ENCODE measurements at regions not wholly inside any gene's neighbourhood (a gene's known extent, or its start where the extent isn't known, plus 50 kb on each side); places are given as distances from the start of the nearest gene placed in this dataset.
A peak's percentile ranks its signal among the peaks of the same experiment; 100 is the strongest.

- Histone ChIP-seq H4K20me1 (ENCODE audit: insufficient read depth, low read length) (no peaks in the 10 kb centered on the region), H4K91ac (ENCODE audit: insufficient read depth, low read depth, low read length) (no peak overlapping the region), H3K27me3 (ENCODE audit: control insufficient read depth, insufficient read depth, low read length) (no peaks in the 10 kb centered on the region), H3K9ac (ENCODE audit: low read depth, low read length) (no peak overlapping the region), H3K23ac (ENCODE audit: low read depth, low read length) (no peak overlapping the region), H2BK20ac (ENCODE audit: low read depth, low read length) (no peak overlapping the region), H3K79me1 (ENCODE audit: low read depth in 1 of 2, low read length in 2 of 2) (no peaks in the 10 kb centered on the region), H3K36me3 (ENCODE audit: control insufficient read depth, insufficient read depth, low read length) (no peaks in the 10 kb centered on the region), H4K5ac (ENCODE audit: low read depth, low read length) (no peak overlapping the region), H3K4me2 (ENCODE audit: low read depth, low read length) (no peak overlapping the region), H3K56ac (ENCODE audit: extremely low read depth, insufficient read depth, low read length) (no peak overlapping the region), H3K4ac (ENCODE audit: low read depth, low read length) (no peak overlapping the region), H2AK5ac (ENCODE audit: low read depth, low read length) (no peak overlapping the region), H2AFZ (replicated peaks; ENCODE audit: low read length, poor library complexity) (no peak overlapping the region), H2BK120ac (ENCODE audit: low read depth, low read length) (no peak overlapping the region), H2AK9ac (replicated peaks; ENCODE audit: low read depth, low read length, poor library complexity) (no peak overlapping the region), H3K14ac (replicated peaks; ENCODE audit: low read depth, low read length) (no peak overlapping the region), H3K4me3 (ENCODE audit: insufficient read depth, low read depth, low read length) (no peak overlapping the region), H2BK5ac (ENCODE audit: low read depth, low read length, poor library complexity, severe bottlenecking) (no peak overlapping the region), H3K9me1 (ENCODE audit: insufficient read depth, low read length) (no peaks in the 10 kb centered on the region), H3K9me3 (ENCODE audit: control insufficient read depth, insufficient read depth, low read length) (no peaks in the 10 kb centered on the region), H2BK15ac (ENCODE audit: low read depth, low read length) (no peak overlapping the region), H3K18ac (ENCODE audit: low read depth, low read length) (no peak overlapping the region), H3K4me1 (ENCODE audit: control insufficient read depth, insufficient read depth, low read length) (no peaks in the 10 kb centered on the region), H3K27ac (ENCODE audit: insufficient read depth, low read length) (no peak overlapping the region), H4K8ac (ENCODE audit: low read depth in 2 of 2, low read length in 2 of 2) (no peak overlapping the region)
- dilution Hi-C loops (cut with HindIII; ENCODE audit: low sequenced_read_pairs, unreplicated experiment) (no loop called here), in situ Hi-C loops (cut with MboI; ENCODE audit: low sequenced_read_pairs) (no loop called here), intact Hi-C loops (cut with micrococcal nuclease) (no loop called here)
- TF ChIP-seq ELK1 (IDR thresholded peaks at IDR 0.05; ENCODE audit: borderline replicate concordance, low read depth, low read length) (no peak), RAD21 (IDR thresholded peaks at IDR 0.05; ENCODE audit: low read length) (no peak), MXI1 (IDR thresholded peaks at IDR 0.05; ENCODE audit: borderline replicate concordance, low read depth, low read length) (no peak), POLR2A (IDR thresholded peaks at IDR 0.05; ENCODE audit: low read depth, low read length) (no peak), RFX5 (IDR thresholded peaks at IDR 0.05; ENCODE audit: low read depth, low read length) (no peak), CEBPB (IDR thresholded peaks at IDR 0.05; ENCODE audit: low read depth, low read length) (no peak), NFE2L2 (IDR thresholded peaks at IDR 0.05; ENCODE audit: low read depth, low read length) (no peak), MAZ (IDR thresholded peaks at IDR 0.05; ENCODE audit: borderline replicate concordance, low read depth, low read length) (no peak), RCOR1 (IDR thresholded peaks at IDR 0.05; ENCODE audit: insufficient replicate concordance, low read length) (no peak), FOS (IDR thresholded peaks at IDR 0.05; ENCODE audit: low read depth, low read length) (no peak), CHD1 (IDR thresholded peaks at IDR 0.05; ENCODE audit: low read depth, low read length) (no peak)
- DNase-seq (peak; percentile 4), ATAC-seq (ENCODE audit: low read depth) (no peak)
- ChIA-PET CTCF (no interaction called here), POLR2A (ENCODE audit: unreplicated experiment) (no interaction called here)
- no TSS peak for BruUV-seq (replicated peaks)
- no CpG with 5 or more reads among the region's 1 CpG for WGBS, 2 experiments (ENCODE audit: extremely low coverage in 2 of 2, insufficient read length in 1 of 2)
Observed at GRCh38 chr13:85286081-85286480, 513.1 kb downstream of the SLITRK6 start.

Data from IMR-90 (cell line).